ENCODE measurements at regions not wholly inside any gene's neighbourhood (a gene's known extent, or its start where the extent isn't known, plus 50 kb on each side); places are given as distances from the start of the nearest gene placed in this dataset.

GRCh38 chr11:91433284-91434010 lies 791.2 kb upstream of the FAT3 start:
- H3K27me3 ChIP-seq (ENCODE audit: insufficient read depth, low read length), result no peaks in the 10 kb centered on the region
- no peaks in the 10 kb centered on the region for H3K4me1 ChIP-seq (ENCODE audit: control insufficient read depth, insufficient read depth, low read length, unreplicated experiment)
- H3K79me2 ChIP-seq (ENCODE audit: control insufficient read depth, insufficient read depth, low read length, unreplicated experiment), result no peaks in the 10 kb centered on the region
- H3K27ac ChIP-seq (ENCODE audit: low read depth, low read length), result no peak overlapping the region
- H2AFZ ChIP-seq (ENCODE audit: low read length, unreplicated experiment), result no peak overlapping the region
- H3K36me3 ChIP-seq (ENCODE audit: insufficient read depth, low read length), result no peaks in the 10 kb centered on the region
- no peak overlapping the region for H3K4me3 ChIP-seq (ENCODE audit: low read depth, low read length)

GRCh38 chr11:91421641-91422040 lies 803.0 kb upstream of the FAT3 start:
- no peak overlapping the region for H2AFZ ChIP-seq (ENCODE audit: low read length, unreplicated experiment)
- H3K27me3 ChIP-seq (ENCODE audit: insufficient read depth, low read length), result no peaks in the 10 kb centered on the region

GRCh38 chr11:91407842-91408241 lies 816.8 kb upstream of the FAT3 start:
- Histone ChIP-seq H2AFZ (ENCODE audit: low read length, unreplicated experiment) (no peak overlapping the region), H3K27ac (ENCODE audit: low read depth, low read length) (no peak overlapping the region), H3K27me3 (ENCODE audit: insufficient read depth, low read length) (no peaks in the 10 kb centered on the region), H3K4me1 (ENCODE audit: control insufficient read depth, insufficient read depth, low read length, unreplicated experiment) (no peaks in the 10 kb centered on the region), H3K36me3 (ENCODE audit: insufficient read depth, low read length) (no peaks in the 10 kb centered on the region), H3K79me2 (ENCODE audit: control insufficient read depth, insufficient read depth, low read length, unreplicated experiment) (no peaks in the 10 kb centered on the region), H3K4me3 (ENCODE audit: low read depth, low read length) (no peak overlapping the region)

More at GRCh38 chr11:91421641-91422040, 803.0 kb upstream of the FAT3 start:
- H3K4me1 ChIP-seq (ENCODE audit: control insufficient read depth, insufficient read depth, low read length, unreplicated experiment), result no peaks in the 10 kb centered on the region
- no peaks in the 10 kb centered on the region for H3K79me2 ChIP-seq (ENCODE audit: control insufficient read depth, insufficient read depth, low read length, unreplicated experiment)
- H3K4me3 ChIP-seq (ENCODE audit: low read depth, low read length), result no peak overlapping the region
- H3K27ac ChIP-seq (ENCODE audit: low read depth, low read length), result no peak overlapping the region
- no peaks in the 10 kb centered on the region for H3K36me3 ChIP-seq (ENCODE audit: insufficient read depth, low read length)

- no peaks in the 10 kb centered on the region for H3K27me3 ChIP-seq (ENCODE audit: insufficient read depth, low read length)
- no peak overlapping the region for H3K27ac ChIP-seq (ENCODE audit: low read depth, low read length)
- H2AFZ ChIP-seq (ENCODE audit: low read length, unreplicated experiment), result no peak overlapping the region
Observed at GRCh38 chr11:91406009-91406408, 818.6 kb upstream of the FAT3 start.

GRCh38 chr11:91404344-91404743 lies 820.3 kb upstream of the FAT3 start:
- Histone ChIP-seq H3K36me3 (ENCODE audit: insufficient read depth, low read length) (no peaks in the 10 kb centered on the region), H3K27me3 (ENCODE audit: insufficient read depth, low read length) (no peaks in the 10 kb centered on the region), H3K4me1 (ENCODE audit: control insufficient read depth, insufficient read depth, low read length, unreplicated experiment) (no peaks in the 10 kb centered on the region), H3K27ac (ENCODE audit: low read depth, low read length) (no peak overlapping the region), H2AFZ (ENCODE audit: low read length, unreplicated experiment) (no peak overlapping the region), H3K4me3 (ENCODE audit: low read depth, low read length) (no peak overlapping the region), H3K79me2 (ENCODE audit: control insufficient read depth, insufficient read depth, low read length, unreplicated experiment) (no peaks in the 10 kb centered on the region)

More at GRCh38 chr11:91406009-91406408, 818.6 kb upstream of the FAT3 start:
- no peak overlapping the region for H3K4me3 ChIP-seq (ENCODE audit: low read depth, low read length)
- no peaks in the 10 kb centered on the region for H3K36me3 ChIP-seq (ENCODE audit: insufficient read depth, low read length)
- H3K79me2 ChIP-seq (ENCODE audit: control insufficient read depth, insufficient read depth, low read length, unreplicated experiment), result no peaks in the 10 kb centered on the region
- no peaks in the 10 kb centered on the region for H3K4me1 ChIP-seq (ENCODE audit: control insufficient read depth, insufficient read depth, low read length, unreplicated experiment)

- Histone ChIP-seq H3K79me2 (ENCODE audit: control insufficient read depth, insufficient read depth, low read length, unreplicated experiment) (no peaks in the 10 kb centered on the region), H3K36me3 (ENCODE audit: insufficient read depth, low read length) (no peaks in the 10 kb centered on the region), H3K4me1 (ENCODE audit: control insufficient read depth, insufficient read depth, low read length, unreplicated experiment) (no peaks in the 10 kb centered on the region), H3K4me3 (ENCODE audit: low read depth, low read length) (no peak overlapping the region), H2AFZ (ENCODE audit: low read length, unreplicated experiment) (no peak overlapping the region), H3K27me3 (ENCODE audit: insufficient read depth, low read length) (no peaks in the 10 kb centered on the region), H3K27ac (ENCODE audit: low read depth, low read length) (no peak overlapping the region)
Observed at GRCh38 chr11:91397134-91397468, 827.5 kb upstream of the FAT3 start.

GRCh38 chr11:91396236-91397133 lies 828.1 kb upstream of the FAT3 start:
- no peak overlapping the region for H3K27ac ChIP-seq (ENCODE audit: low read depth, low read length)
- no peaks in the 10 kb centered on the region for H3K36me3 ChIP-seq (ENCODE audit: insufficient read depth, low read length)
- H3K27me3 ChIP-seq (ENCODE audit: insufficient read depth, low read length), result no peaks in the 10 kb centered on the region
- no peaks in the 10 kb centered on the region for H3K4me1 ChIP-seq (ENCODE audit: control insufficient read depth, insufficient read depth, low read length, unreplicated experiment)
- H2AFZ ChIP-seq (ENCODE audit: low read length, unreplicated experiment), result no peak overlapping the region
- no peak overlapping the region for H3K4me3 ChIP-seq (ENCODE audit: low read depth, low read length)
- no peaks in the 10 kb centered on the region for H3K79me2 ChIP-seq (ENCODE audit: control insufficient read depth, insufficient read depth, low read length, unreplicated experiment)

- Histone ChIP-seq H3K27ac (ENCODE audit: low read depth, low read length) (no peak overlapping the region), H3K4me1 (ENCODE audit: control insufficient read depth, insufficient read depth, low read length, unreplicated experiment) (no peaks in the 10 kb centered on the region), H3K79me2 (ENCODE audit: control insufficient read depth, insufficient read depth, low read length, unreplicated experiment) (no peaks in the 10 kb centered on the region)
Observed at GRCh38 chr11:91394727-91395414, 829.7 kb upstream of the FAT3 start.

GRCh38 chr11:91394073-91394726 lies 830.4 kb upstream of the FAT3 start:
- no peaks in the 10 kb centered on the region for H3K79me2 ChIP-seq (ENCODE audit: control insufficient read depth, insufficient read depth, low read length, unreplicated experiment)
- no peaks in the 10 kb centered on the region for H3K4me1 ChIP-seq (ENCODE audit: control insufficient read depth, insufficient read depth, low read length, unreplicated experiment)
- H2AFZ ChIP-seq (ENCODE audit: low read length, unreplicated experiment), result no peak overlapping the region
- no peak overlapping the region for H3K27ac ChIP-seq (ENCODE audit: low read depth, low read length)
- H3K27me3 ChIP-seq (ENCODE audit: insufficient read depth, low read length), result no peaks in the 10 kb centered on the region
- H3K36me3 ChIP-seq (ENCODE audit: insufficient read depth, low read length), result no peaks in the 10 kb centered on the region
- no peak overlapping the region for H3K4me3 ChIP-seq (ENCODE audit: low read depth, low read length)

More at GRCh38 chr11:91394727-91395414, 829.7 kb upstream of the FAT3 start:
- no peaks in the 10 kb centered on the region for H3K27me3 ChIP-seq (ENCODE audit: insufficient read depth, low read length)
- H3K36me3 ChIP-seq (ENCODE audit: insufficient read depth, low read length), result no peaks in the 10 kb centered on the region
- no peak overlapping the region for H3K4me3 ChIP-seq (ENCODE audit: low read depth, low read length)
- no peak overlapping the region for H2AFZ ChIP-seq (ENCODE audit: low read length, unreplicated experiment)

GRCh38 chr11:91382946-91383345 lies 841.7 kb upstream of the FAT3 start:
- no peak overlapping the region for H3K27ac ChIP-seq (ENCODE audit: low read depth, low read length)
- no peaks in the 10 kb centered on the region for H3K4me1 ChIP-seq (ENCODE audit: control insufficient read depth, insufficient read depth, low read length, unreplicated experiment)
- no peak overlapping the region for H3K4me3 ChIP-seq (ENCODE audit: low read depth, low read length)
- H2AFZ ChIP-seq (ENCODE audit: low read length, unreplicated experiment), result no peak overlapping the region
- H3K36me3 ChIP-seq (ENCODE audit: insufficient read depth, low read length), result no peaks in the 10 kb centered on the region
- no peaks in the 10 kb centered on the region for H3K27me3 ChIP-seq (ENCODE audit: insufficient read depth, low read length)
- no peaks in the 10 kb centered on the region for H3K79me2 ChIP-seq (ENCODE audit: control insufficient read depth, insufficient read depth, low read length, unreplicated experiment)

Data from ACC112 (cell line).